CD1c-positive myeloid dendritic cell (primary cell): ENCODE measurements at regions not wholly inside any gene's neighbourhood (a gene's known extent, or its start where the extent isn't known, plus 50 kb on each side); places are given as distances from the start of the nearest gene placed in this dataset.

Experiments used
- DNase-seq: peaks from one replicate; pipeline ENCODE4 v3.0.0-alpha.2; 2016; ENCODE audit errors: extremely low spot score

- DNase-seq = no peak
Measured at GRCh38 chr2:15882761-15883497, 57.4 kb upstream of the MYCN start.

- DNase-seq = no peak
Measured at GRCh38 chr2:15883684-15884083, 56.7 kb upstream of the MYCN start.

- no peak for DNase-seq
Measured at GRCh38 chr2:15884790-15885189, 55.6 kb upstream of the MYCN start.

GRCh38 chr2:15886231-15886630 is 54.1 kb upstream of the MYCN start:
- DNase-seq = no peak

- no peak for DNase-seq
Measured at GRCh38 chr2:15889442-15890123, 50.8 kb upstream of the MYCN start.

GRCh38 chr2:15890124-15890754 is 50.1 kb upstream of the MYCN start:
- DNase-seq = no peak
